GM19239 (cell line): ENCODE measurements at regions not wholly inside any gene's neighbourhood (a gene's known extent, or its start where the extent isn't known, plus 50 kb on each side); places are given as distances from the start of the nearest gene placed in this dataset.

Experiments used
- DNase-seq: peaks from one replicate; pipeline ENCODE4 v3.0.0; 2011; ENCODE audit warnings: low spot score; ENCODE audit not compliant: insufficient read length
- FAIRE-seq: peaks from 2 replicates; lab custom pipeline; 2011; peaks lifted over from hg19 to GRCh38; lab: Jason Lieb, UNC

GRCh38 chr5:61882901-61883500 lies 423.0 kb upstream of the KIF2A start:
- DNase-seq: no peak
- no peak for FAIRE-seq

DNA sequence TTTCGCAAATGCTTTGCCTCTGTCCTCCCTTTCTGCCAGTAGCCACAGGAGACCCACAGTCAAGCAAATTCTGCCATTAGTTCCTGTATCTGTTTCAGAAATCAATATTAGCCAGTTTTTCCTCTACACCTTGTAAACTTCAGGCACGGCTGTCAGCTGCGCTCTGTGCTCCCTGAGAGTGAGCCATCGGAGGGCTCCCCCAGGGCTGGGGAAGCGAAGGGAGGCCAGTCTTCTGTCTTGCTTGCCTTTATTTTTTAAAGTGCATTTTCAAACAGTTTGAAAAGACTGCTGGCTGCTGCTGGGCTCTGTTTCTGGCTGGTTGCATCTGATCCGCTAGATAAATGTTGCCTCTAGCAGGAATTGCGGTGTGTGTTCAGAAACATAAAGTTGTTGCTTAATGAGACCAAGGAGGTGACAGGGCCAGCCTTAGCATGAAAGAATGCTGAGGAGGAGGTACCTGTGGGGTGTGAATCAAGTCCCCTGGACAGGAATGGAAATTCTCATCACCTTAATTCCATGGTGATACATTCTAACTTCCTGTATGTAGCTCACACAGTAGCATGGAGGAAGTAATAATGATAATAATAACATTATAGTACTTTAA lies 421.7 kb upstream of the KIF2A start:
- no peak for DNase-seq
- no peak for FAIRE-seq

GRCh38 chr5:61886214-61886613 lies 419.8 kb upstream of the KIF2A start:
- FAIRE-seq: no peak

GRCh38 chr5:61887271-61887670 lies 418.7 kb upstream of the KIF2A start:
- FAIRE-seq (no peak), DNase-seq (no peak)

More at GRCh38 chr5:61886214-61886613, 419.8 kb upstream of the KIF2A start:
- no peak for DNase-seq

DNA sequence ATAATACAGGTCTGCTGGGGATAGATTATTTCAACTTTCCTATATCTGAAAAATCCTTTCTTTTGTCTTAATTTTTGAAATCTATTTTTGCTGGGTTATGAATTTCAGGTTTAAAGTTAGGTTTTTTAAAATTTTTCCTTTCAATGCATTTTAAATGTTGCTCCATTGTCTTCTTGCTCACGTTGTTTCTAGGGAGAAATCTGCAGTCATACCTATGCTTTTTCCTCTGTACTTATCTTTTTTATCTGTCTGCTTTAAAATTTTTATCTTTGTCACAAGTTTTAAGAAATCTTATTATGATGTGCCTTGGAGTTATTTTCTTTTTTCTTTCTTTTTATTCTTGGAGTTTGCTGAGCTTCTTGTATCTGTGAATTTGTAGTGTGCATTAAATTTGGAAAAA lies 412.0 kb upstream of the KIF2A start:
- no peak for FAIRE-seq
- DNase-seq: no peak

DNA sequence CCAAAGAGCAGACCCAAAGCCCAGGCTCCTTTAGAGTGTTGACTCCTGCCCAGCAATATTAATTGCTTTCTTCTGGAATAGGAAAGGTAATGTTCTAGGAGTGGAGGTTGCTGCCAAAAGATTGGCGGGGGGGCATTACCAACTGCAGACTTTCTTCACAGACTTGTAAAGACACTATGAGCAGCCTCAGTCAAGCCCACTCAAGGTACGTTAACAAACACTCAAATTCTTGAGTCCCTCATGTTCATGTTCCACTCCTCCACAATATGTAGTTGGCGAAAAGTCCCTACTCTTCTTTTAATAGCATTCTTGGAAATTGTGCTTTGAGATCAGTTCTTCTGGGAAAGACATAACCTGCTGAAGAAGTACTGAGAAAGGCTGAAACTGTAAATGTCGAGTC lies 409.2 kb upstream of the KIF2A start:
- DNase-seq: no peak
- no peak for FAIRE-seq

GRCh38 chr5:61897251-61897650 lies 408.8 kb upstream of the KIF2A start:
- no peak for DNase-seq
- FAIRE-seq: no peak

DNA sequence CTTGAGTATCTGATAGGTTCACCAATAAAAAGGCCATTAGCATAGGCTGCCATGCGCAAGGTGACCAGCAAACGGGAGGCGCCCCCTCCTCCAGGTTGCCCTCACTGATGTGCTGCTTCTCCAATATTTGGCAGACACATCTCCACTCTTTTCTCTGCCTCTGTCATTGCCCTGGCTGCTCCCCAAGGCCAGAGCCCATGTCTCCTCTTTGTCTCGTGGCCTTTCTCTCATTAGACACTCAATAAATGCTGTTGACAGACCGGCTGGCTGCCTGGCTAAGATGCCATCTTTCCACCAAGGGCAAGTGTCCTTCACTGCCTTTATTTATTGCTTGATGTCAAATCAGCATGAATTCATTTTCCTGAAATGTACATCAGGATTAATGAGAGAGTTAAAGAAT lies 404.0 kb upstream of the KIF2A start:
- no peak for FAIRE-seq
- no peak for DNase-seq

DNA sequence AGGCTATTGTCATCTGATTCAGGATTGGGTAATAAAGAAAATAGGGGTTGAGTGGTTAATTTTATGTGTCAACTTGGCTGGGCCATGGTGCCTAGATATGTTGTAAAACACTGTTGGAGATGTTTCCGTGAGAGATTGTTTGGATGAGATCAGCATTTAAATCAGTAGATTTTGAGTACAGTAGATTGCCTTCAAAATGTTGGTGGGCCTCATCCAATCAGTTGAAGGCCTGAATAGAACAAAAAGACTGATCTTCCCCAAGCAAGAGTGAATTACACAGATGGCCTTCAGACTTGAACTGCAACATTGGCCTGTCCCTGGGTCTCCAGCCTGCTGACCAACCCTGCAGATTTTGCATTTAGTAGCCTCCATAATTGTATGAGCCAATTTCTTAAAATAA lies 401.3 kb upstream of the KIF2A start:
- no peak for DNase-seq
- FAIRE-seq: no peak

DNA sequence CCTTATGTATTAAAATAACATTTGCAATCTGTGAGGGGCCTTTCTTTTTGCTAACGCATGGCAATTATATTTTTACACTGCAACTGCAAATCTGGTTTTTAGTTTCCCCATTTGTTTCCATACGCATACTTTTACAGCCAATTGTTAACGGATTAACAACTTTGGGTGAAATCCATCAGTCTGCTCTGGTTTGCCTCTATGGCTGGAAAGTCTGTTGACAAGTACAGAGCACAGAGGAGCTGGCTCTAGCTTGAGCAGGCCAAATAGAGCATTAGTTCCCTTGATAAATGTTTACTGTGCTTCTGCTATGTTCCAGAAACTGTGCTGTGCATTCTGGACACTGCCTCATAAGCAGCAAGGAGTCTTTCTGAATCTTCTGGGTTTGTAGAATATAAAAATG lies 400.4 kb upstream of the KIF2A start:
- no peak for FAIRE-seq

GRCh38 chr5:61906820-61907219 lies 399.2 kb upstream of the KIF2A start:
- DNase-seq: no peak
- FAIRE-seq: no peak

More for the DNA sequence above, 400.4 kb upstream of the KIF2A start:
- no peak for DNase-seq

DNA sequence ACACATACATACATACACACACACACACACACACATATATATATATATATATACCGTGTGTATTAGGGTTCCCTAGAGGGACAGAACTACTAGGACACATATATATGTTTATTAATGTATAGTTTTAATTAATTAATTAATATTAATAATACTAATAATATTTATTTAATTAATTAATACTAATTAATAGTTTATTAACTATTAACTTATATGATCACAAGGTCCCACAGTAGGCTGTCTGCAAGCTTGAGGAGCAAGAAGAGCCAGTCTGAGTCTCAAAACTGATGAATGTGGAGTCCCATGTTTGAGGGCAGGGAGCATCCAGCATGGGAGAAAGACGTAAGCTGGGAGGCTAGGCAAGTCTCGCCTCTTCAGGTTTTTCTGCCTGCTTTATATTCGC lies 398.0 kb upstream of the KIF2A start:
- DNase-seq (no peak), FAIRE-seq (no peak)

GRCh38 chr5:61910771-61911170 lies 395.2 kb upstream of the KIF2A start:
- DNase-seq: no peak
- FAIRE-seq: no peak

GRCh38 chr5:61912559-61912958 lies 393.4 kb upstream of the KIF2A start:
- DNase-seq (no peak), FAIRE-seq (no peak)

DNA sequence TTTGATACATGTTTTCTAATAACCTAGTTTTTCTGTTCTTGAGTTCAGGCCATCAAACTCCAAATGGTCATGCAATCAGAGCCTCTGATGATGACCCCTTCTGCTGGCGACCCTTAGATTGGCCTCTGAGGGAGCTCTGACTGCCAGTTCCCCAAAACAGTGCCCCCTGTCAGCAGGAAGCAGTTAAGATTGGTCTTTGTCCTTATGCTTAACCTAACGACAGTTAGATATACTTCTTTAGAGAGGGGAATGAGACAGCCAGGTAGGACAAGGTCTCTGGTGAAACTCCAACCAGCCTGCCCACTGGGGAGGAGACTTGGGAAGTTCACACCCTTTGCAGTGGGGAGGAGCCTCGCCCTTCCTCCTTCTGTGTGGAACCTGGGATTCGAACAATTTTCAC lies 390.4 kb upstream of the KIF2A start:
- no peak for DNase-seq
- no peak for FAIRE-seq

DNA sequence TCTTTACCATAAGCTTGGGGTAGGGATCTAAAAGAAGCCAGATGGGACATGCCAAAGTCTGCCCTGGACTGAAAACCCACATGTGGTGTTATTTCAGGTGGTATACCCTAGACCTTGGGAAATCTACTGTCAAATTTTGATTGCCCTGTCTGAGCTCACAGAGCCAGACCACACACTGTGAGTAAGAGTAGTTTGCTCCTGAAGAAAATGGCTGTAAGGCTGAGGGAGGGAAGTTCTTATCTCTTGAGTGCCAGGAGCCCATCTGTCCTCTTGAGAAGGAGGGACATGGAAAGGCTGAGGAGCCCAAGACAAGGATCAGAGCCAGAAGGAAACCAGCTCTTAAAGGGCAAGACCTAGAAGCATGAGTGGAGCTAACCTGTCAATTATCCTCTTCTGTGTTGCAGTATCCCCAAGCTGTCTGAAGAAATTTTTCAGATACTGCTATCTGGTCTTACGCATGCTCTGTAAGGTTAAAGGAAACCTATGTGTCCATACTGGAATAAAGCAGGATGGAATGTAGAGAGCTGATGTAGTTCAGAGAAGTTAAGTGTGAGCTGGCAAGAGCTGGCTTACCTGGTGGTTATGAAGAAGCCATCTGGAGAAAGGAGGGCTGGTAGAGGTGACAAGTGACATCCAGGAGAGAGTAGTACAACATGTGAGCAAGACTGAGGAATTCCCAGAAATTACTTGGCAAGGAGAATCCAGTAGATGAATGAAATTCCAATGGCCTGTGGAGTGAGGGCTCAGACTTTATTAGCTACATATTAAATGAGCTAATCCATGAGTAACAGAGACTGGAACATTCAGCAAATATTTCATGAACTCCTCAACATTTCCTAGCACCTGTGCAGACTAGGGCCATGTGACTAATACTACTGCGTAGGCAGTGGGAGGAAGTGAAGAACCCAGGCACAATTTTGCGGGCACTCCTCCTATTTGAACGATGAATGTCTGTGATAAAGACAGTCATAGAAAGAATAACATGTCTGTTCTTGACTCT lies 389.1 kb upstream of the KIF2A start:
- FAIRE-seq: no peak

DNA sequence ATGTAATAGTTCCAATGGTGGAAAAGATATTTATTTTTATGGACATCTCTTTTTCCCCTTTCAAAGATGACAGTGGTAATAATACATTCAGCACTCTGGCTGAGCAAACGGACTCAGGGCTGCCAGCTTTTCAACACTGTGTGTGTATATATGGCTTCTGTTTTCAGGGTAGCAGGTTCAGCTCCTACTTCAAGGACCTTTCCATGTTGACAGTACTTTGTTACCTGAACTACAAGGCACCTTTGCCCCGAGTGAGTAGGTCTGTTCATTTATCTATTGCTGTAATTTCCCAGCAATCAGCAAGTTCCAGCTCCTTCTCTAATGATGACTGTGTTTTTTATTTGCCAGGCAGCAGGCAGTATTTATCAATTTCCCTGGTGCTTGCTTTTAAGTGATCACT lies 387.4 kb upstream of the KIF2A start:
- no peak for DNase-seq
- no peak for FAIRE-seq

More for the DNA sequence above, 389.1 kb upstream of the KIF2A start:
- DNase-seq: no peak

DNA sequence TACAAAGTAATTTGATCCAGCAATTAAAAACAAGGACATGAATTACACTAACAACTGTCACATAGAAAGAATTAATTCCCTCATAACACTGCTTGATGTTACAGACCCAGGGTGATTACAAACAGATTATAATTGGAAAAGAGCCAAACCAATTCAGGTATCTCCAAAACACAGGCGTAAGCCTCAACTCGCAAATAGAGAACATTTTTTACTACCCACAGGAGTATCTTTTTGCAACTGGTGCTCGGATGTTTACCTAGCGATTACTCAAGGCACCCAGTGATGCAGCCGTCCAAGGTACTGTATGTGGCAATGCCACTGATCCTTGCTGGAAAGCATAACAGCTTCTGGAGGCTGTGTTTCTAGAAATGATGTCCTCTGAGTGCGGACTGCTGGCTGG lies 386.1 kb upstream of the KIF2A start:
- FAIRE-seq: no peak
- DNase-seq: no peak

- DNase-seq: no peak
- no peak for FAIRE-seq
Measured at GRCh38 chr5:61924251-61924650, 381.8 kb upstream of the KIF2A start.

GRCh38 chr5:61926911-61927310 lies 379.1 kb upstream of the KIF2A start:
- FAIRE-seq (no peak), DNase-seq (no peak)

DNA sequence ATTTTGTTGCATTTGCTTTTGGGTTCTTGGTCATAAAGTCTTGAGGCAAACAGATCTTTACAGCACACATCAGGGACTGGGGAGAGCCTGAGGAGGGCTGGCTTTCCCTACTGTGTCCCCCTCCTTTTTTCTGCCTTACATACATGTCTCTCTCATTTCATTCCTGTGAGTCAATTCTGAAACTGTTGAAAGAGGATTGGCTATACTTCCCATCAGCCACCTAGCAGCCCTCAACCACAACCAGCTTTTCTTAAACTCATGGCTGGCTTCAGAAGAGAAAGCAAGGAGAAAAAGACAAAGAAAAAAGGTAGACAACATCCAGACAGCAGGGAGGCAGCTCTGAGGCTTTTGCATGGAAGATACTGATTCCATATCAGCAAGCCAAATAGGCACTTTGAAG lies 374.8 kb upstream of the KIF2A start:
- no peak for FAIRE-seq
- no peak for DNase-seq
